Mucosa of descending colon (tissue), 3 donors: ENCODE measurements at regions not wholly inside any gene's neighbourhood (a gene's known extent, or its start where the extent isn't known, plus 50 kb on each side); places are given as distances from the start of the nearest gene placed in this dataset.

Experiments used
- ATAC-seq: fragments of 200-7000 bp; cut with Tn5 transposase; one replicate; pipeline ENCODE4 v1.9.1; 2020; ENCODE audit warnings: mild to moderate bottlenecking, moderate library complexity
- DNase-seq, 3 donors: peaks; one replicate each; pipeline ENCODE4 v3.0.0-alpha.2; 2020
- H3K36me3 ChIP-seq: fragments of 200-600 bp; one replicate; pipeline ENCODE4 v1.8.0; 2021; ENCODE audit warnings: low read depth, mild to moderate bottlenecking
- H3K4me1 ChIP-seq: fragments of 200-600 bp; one replicate; pipeline ENCODE4 v1.8.0; 2021; ENCODE audit warnings: low read depth, mild to moderate bottlenecking
- H3K4me3 ChIP-seq: fragments of 200-600 bp; one replicate; pipeline ENCODE4 v1.8.0; 2021; ENCODE audit warnings: mild to moderate bottlenecking
- H3K9me3 ChIP-seq: fragments of 200-600 bp; one replicate; pipeline ENCODE4 v1.8.0; 2021; ENCODE audit warnings: mild to moderate bottlenecking
- CTCF ChIP-seq: fragments of 200-600 bp; IDR thresholded peaks from one replicate; pipeline ENCODE4 v1.8.0; 2022; ENCODE audit warnings: antibody characterized with exemption, mild to moderate bottlenecking
- intact Hi-C, 2 donors: fragments of 100-400 bp; cut with DNase I in 1 of 2; cut with micrococcal nuclease in 1 of 2; formaldehyde crosslinking; loops; one replicate each; pipeline versions ENCODE4 v1.11.0 to v1.11.1; 2022; cut with DNase I, micrococcal nuclease
- donor health status: DM: no; HTN: no; CAD: no; lungs with moderate emphysema.
- donor health status: DM: no; HTN: no; CAD: no.
- donor health status: DM: no; HTN: yes; CAD: no.

GRCh38 chr5:63563008-63563917, 399.0 kb downstream of the HTR1A start:
- H3K4me3 ChIP-seq = no peak overlapping the region
- intact Hi-C loops = no loop called here
- no peak for ATAC-seq

GRCh38 chr5:63555874-63556273, 406.4 kb downstream of the HTR1A start:
- ATAC-seq = no peak
- intact Hi-C loops = no loop called here
- Histone ChIP-seq H3K4me1 (no peaks in the 10 kb centered on the region), H3K9me3 (peaks cover 3% of the 10 kb centered on the region), H3K4me3 (no peak overlapping the region), H3K36me3 (no peaks in the 10 kb centered on the region)
- no peak for DNase-seq
- TF ChIP-seq CTCF = no peak

More at GRCh38 chr5:63563008-63563917, 399.0 kb downstream of the HTR1A start:
- H3K9me3 ChIP-seq = peaks cover 36% of the 10 kb centered on the region
- H3K4me1 ChIP-seq = no peaks in the 10 kb centered on the region
- no peaks in the 10 kb centered on the region for H3K36me3 ChIP-seq
- no peak for TF ChIP-seq CTCF
- DNase-seq = no peak

- ATAC-seq (no peak), DNase-seq (no peak)
- Histone ChIP-seq H3K4me3 (no peak overlapping the region), H3K4me1 (no peaks in the 10 kb centered on the region), H3K9me3 (no peaks in the 10 kb centered on the region), H3K36me3 (no peaks in the 10 kb centered on the region)
- intact Hi-C loops = no loop called here
- no peak for TF ChIP-seq CTCF
Observed at GRCh38 chr5:63554191-63554590, 408.1 kb downstream of the HTR1A start.

GRCh38 chr5:63553073-63553472, 409.2 kb downstream of the HTR1A start:
- intact Hi-C loops = no loop called here

GRCh38 chr5:63535840-63536602, 426.2 kb downstream of the HTR1A start:
- Histone ChIP-seq H3K36me3 (no peaks in the 10 kb centered on the region), H3K4me3 (no peak overlapping the region), H3K9me3 (peaks cover 9% of the 10 kb centered on the region), H3K4me1 (no peaks in the 10 kb centered on the region)
- DNase-seq (no peak), ATAC-seq (no peak)
- no peak for TF ChIP-seq CTCF
- intact Hi-C loops = no loop called here

More at GRCh38 chr5:63553073-63553472, 409.2 kb downstream of the HTR1A start:
- DNase-seq (no peak), ATAC-seq (no peak)
- H3K36me3 ChIP-seq = no peaks in the 10 kb centered on the region
- no peaks in the 10 kb centered on the region for H3K9me3 ChIP-seq
- no peaks in the 10 kb centered on the region for H3K4me1 ChIP-seq
- no peak overlapping the region for H3K4me3 ChIP-seq
- TF ChIP-seq CTCF = no peak
